Inferior parietal cortex (tissue), 1 donor: ENCODE measurements at regions not wholly inside any gene's neighbourhood (a gene's known extent, or its start where the extent isn't known, plus 50 kb on each side); places are given as distances from the start of the nearest gene placed in this dataset.

Experiments used
- DNase-seq: peaks from one replicate; pipeline ENCODE4 v3.0.0-alpha.2; 2016; ENCODE audit errors: extremely low spot score

- no peak for DNase-seq
These were observed 95.6 kb upstream of the FOXP4 start for GRCh38 chr6:41450581-41450980.

GRCh38 chr6:41451039-41451438 lies 95.1 kb upstream of the FOXP4 start:
- DNase-seq, result no peak

- DNase-seq, result peak; percentile 44
These were observed 94.5 kb upstream of the FOXP4 start for GRCh38 chr6:41451515-41452163.

DNA sequence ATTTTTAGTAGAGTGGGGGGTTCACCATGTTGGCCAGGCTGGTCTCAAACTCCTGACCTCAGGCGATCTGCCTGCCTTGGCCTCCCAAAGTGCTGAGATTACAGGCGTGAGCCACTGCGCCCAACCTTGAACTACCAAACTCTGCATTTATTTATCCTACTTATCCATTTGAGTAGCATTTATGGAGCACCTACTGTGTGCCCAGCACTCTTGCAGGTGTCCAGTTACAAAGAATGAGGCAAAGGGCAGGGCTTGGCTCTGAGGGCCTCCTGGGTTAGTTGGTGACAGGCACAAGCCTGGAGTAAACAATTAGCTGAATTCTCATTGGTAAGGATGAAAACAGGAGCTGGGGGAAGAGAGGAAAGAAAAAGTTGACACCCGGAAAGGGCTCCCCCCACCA lies 93.4 kb upstream of the FOXP4 start:
- no peak for DNase-seq

GRCh38 chr6:41453244-41453643 lies 92.9 kb upstream of the FOXP4 start:
- DNase-seq, result no peak

GRCh38 chr6:41454189-41454789 lies 91.9 kb upstream of the FOXP4 start:
- no peak for DNase-seq

GRCh38 chr6:41455410-41455809 lies 90.8 kb upstream of the FOXP4 start:
- DNase-seq, result no peak

DNA sequence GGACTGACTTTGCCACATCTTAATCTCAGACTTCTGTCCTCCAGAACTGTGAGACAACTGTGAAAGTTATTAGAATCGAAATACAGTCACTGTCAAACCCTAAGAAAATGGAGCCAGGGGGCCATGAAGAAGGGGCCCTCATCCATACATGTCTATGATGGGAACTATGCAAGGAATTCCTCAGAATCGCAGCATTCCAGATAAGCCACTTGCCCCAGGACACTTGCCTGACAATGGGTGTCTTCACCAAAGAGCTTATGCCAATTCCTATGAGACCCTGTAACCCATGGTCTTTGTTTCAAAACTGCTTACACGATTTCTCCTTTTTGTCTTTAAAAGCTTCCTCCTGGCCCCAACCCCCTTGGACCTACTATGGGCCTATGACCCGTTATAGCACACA lies 90.4 kb upstream of the FOXP4 start:
- DNase-seq, result no peak

DNA sequence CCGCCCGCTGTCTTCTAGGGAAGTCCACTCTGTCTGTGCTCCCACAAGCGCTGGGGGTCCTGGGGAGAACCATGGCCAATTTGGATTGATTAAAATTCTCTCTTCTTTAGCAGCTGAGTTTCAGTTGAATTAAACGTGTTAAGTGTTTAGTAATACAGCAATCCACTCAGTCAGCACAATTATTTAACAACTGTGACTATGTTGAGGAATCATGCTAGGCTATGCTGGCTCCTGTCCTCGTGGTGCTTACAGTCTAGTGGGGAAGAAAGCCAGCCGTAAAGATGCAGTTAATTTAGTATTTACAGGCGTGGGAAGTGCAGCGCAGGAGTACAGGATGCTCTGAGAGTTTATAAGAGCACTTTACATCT lies 88.9 kb upstream of the FOXP4 start:
- DNase-seq, result no peak

DNA sequence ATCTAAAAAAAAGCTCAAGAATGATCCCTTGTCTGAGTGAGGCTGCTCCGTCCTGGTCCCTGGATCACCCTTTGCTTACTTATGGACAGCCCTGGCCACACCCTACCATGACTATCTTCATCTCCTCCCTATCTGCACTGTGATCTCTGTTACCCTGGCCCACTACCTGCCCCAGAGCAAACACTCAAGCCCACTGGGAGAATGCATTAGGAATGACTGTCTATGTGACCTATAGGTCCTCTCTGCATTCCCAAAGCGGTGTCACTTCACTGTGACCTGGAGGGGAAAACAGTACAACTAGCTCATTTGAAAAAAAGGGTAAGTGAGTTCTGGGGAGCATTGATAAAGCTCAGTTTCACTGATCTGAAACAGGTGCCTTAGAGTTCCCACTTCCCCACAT lies 86.4 kb upstream of the FOXP4 start:
- no peak for DNase-seq

GRCh38 chr6:41460742-41461336 lies 85.3 kb upstream of the FOXP4 start:
- DNase-seq, result no peak

GRCh38 chr6:41462033-41462432 lies 84.1 kb upstream of the FOXP4 start:
- no peak for DNase-seq

GRCh38 chr6:41463062-41463930 lies 82.9 kb upstream of the FOXP4 start:
- DNase-seq, result peak; percentile 40

DNA sequence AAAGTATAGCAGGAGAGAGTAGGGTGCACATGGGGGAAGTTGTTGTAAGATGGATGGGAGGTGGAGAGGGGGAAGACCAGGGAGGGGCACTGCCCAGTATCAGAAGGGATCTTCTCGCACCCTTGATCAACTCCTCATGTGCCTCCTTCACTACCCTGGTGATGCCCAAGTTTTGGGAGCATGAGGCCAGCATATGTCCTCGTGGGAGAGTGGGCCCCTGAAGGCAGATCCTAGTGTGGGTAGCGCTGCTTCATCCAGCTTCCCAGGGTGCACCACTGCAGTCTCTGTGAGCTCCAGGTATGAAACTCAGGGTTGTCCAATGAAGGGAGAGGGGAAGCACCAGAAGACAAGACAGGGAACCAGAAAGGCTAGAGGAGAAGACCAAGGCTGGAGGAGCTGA lies 82.2 kb upstream of the FOXP4 start:
- no peak for DNase-seq

- no peak for DNase-seq
These were observed 81.7 kb upstream of the FOXP4 start for GRCh38 chr6:41464481-41464880.

DNA sequence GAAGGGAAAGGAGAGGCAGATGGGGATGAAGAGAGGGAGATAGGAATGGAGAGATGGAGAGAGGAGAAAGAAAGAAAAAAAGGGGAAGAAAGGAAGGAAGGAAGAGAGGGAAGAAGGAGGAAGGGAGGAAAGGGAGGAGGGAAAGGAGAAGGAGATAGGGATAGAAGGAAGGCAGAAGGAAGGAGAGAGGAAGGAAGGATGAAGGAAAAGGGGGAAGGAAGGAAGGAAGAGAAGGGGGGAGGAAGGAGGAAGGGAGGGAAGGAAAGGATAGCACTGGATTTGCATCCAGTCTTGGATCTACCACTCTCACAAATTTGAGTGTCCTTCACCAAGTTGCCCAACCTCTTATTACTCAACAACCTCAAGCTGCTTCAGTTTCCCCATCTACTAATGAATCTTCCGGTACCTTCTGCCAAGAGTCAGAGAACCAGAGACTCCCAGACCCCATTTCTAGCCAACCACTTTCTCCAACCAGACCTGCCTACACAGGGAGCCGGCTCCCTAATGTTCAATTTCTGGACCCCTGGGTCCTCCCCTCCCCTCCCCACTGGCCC lies 79.7 kb upstream of the FOXP4 start:
- no peak for DNase-seq

DNA sequence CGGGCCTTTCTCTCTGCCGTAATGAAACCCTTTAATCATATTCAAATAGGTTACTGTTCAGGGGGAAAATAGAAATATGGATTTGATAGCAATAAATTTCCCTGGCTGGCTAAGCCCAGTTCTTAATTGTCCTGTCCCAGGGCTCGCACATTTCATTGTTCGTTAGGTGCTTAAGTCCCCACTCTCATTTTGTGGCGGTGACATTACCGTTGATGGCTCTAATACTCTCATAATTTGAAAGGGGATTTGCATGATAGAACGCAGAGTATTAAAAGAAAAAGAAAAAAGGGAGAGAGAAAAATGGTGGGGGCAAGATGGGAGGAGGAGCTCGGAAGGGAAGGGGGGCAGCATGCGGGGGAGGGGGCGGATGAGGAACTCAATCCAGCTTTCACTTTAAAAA lies 79.1 kb upstream of the FOXP4 start:
- no peak for DNase-seq

DNA sequence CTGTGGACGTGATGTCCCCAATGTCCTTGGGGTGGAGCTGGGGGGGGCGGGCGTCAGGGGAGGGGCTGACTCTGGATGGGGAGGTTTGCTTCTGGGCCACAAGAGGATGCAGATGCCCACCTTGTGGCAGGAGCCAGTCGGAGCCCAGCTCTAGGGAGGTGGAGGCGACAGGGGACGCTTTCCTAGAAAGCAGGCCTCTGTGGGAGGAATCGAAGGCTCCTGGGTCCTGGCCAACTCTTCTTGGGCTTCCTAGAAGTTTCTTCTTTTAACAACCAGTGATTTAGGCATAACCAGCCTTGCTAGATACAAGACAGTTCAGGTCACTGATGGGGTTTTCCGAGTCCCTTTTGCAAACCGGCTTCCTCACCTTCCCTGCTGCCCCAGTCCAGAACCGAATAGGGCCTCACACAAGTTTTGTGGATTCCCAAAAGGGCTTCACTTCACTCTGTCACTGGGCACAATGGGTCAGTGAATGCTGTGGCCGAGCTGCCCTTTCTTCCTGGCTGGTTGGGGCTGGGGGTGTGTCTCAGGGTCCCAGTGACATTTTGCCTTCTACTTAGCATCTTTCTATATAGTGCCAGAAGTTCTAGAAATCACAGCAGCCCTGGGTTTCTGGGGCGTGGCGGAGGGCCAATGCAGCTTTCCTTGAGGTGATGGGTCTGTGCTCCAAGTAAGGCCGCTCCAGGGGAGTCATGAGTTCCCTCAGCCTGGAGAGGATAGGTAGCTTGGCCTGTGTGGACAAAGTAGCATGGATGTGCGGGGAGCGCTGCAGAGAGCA lies 78.4 kb upstream of the FOXP4 start:
- no peak for DNase-seq

- no peak for DNase-seq
These were observed 76.8 kb upstream of the FOXP4 start for GRCh38 chr6:41469156-41470028.

DNA sequence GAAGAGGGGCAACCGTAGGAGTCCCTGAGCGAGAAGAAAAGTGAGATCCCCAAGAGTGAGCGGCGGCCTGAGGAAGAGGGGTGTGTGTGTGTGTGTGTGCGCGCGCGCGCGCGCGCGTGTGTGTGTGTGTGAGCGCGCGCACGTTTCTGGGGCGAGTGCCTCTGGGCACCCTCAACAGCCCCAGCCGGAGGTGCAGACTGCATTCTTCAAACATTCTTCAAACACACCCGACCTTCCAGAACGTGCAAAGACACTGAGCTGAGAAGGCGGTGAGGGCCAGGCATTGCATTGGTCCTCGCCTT lies 76.2 kb upstream of the FOXP4 start:
- no peak for DNase-seq
